GM18505 (cell line): ENCODE measurements at regions not wholly inside any gene's neighbourhood (a gene's known extent, or its start where the extent isn't known, plus 50 kb on each side); places are given as distances from the start of the nearest gene placed in this dataset.
"Not testable (repeated sequence)": the region's sequence is repeated elsewhere in the genome, so short reads cannot be mapped to it uniquely, and the experiment has no call there.

Source experiments
- ATAC-seq: cut with Tn5 transposase; IDR thresholded peaks from one replicate; pipeline ENCODE4 v1.9.1; 2021; ENCODE audit not compliant: unreplicated experiment
- POLR2A ChIP-seq: IDR thresholded peaks from 4 replicates; pipeline ENCODE4 v1.6.1; 2011; ENCODE audit warnings: borderline replicate concordance; ENCODE audit not compliant: insufficient read depth, insufficient read length; ENCODE audit errors: extremely low read depth

GRCh38 chr9:96065482-96066251 lies 190.2 kb downstream of the ERCC6L2 start:
- no peak for TF ChIP-seq POLR2A
- ATAC-seq, result no peak

DNA sequence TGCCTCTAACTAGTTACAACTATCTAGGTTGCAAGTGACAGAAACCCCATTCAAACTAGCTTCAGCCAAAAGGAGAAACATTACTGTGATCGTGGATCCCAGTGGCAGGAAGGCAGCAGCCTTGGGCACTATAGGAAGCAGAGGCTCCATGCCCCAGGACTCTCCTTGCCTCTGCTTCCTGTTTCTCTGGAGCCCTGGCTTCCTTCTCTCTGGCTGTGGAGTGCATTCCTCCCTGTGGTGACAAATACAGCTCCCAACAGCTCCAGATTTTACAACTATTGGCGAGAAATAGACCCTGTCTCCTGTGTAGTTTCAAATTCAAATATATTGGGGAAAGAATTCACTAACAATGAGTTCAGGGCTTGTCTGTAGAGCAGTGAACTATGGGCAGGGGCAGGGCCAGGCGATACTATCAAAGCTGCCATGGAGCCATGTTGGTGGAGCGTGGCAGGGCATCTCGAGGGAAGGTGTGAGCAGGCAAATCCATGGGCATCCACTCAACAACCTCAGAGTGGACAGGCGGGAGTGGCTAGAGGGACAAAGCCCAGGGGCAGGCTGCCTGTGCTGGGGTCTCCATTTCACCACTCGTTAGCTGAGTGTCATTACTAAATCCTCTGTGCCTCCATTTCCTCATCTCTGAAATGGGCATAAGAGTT lies 189.5 kb downstream of the ERCC6L2 start:
- TF ChIP-seq POLR2A, result no peak
- ATAC-seq, result no peak

GRCh38 chr9:96062854-96063253 lies 187.4 kb downstream of the ERCC6L2 start:
- ATAC-seq, result no peak
- TF ChIP-seq POLR2A, result no peak

DNA sequence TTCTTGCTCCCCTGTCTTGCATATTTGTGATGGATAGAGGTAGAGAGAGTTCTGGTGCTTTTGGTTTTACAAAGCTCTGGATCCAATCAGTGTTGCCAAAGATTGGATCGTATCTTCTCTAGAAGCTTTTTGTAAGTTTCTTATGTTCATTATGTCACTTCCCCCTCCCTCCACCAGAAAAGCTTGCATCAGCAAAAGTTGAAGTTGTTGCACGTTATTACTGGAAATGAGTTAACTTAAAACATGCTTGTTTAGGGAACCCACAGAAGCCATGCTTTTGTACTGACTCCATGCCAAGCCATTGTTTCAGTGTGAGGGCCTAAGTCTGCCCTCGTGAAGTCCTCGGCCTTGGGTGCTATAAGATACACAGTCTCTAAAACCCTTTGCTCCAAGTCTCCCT lies 186.5 kb downstream of the ERCC6L2 start:
- no peak for TF ChIP-seq POLR2A
- ATAC-seq, result no peak

DNA sequence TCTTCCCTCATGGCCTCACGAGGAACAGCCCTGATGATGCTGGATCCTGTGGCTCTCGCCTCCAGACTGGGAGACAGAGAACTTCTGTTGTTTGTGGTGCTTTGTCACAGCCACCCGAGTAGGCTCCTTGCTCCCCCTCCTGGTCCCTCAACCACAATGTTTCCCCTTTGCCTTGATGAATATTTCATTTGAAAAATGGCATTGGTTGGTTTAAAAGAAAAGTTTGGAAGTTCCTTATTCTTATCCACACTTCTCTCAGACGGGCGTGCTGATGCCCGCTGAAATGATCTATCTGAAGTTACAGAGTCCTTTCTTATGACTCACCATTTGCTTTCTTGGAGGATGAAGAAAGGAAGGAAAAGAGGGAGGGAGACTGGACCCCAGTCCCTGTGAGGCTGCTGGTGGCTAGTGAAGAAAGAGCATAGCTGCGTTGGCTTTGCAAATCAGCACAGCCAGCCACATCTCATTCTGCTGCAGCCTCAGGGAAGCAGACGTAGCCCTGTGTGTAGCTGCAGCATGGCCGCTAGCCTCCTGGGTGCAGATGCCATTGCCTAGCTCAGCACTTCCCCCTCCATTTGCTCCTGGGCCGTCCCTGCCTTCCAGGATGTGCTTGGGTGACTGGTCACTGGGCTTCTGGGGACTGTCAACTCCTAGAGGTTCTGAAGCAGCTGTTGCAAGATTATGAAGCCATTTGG lies 185.9 kb downstream of the ERCC6L2 start:
- ATAC-seq, result no peak
- no peak for TF ChIP-seq POLR2A

GRCh38 chr9:96058218-96058617 lies 182.7 kb downstream of the ERCC6L2 start:
- ATAC-seq, result no peak
- TF ChIP-seq POLR2A, result no peak

GRCh38 chr9:96057155-96057554 lies 181.7 kb downstream of the ERCC6L2 start:
- ATAC-seq, result no peak
- TF ChIP-seq POLR2A, result no peak

- ATAC-seq, result no peak
- no peak for TF ChIP-seq POLR2A
Observed at GRCh38 chr9:96056226-96056625, 180.7 kb downstream of the ERCC6L2 start.

DNA sequence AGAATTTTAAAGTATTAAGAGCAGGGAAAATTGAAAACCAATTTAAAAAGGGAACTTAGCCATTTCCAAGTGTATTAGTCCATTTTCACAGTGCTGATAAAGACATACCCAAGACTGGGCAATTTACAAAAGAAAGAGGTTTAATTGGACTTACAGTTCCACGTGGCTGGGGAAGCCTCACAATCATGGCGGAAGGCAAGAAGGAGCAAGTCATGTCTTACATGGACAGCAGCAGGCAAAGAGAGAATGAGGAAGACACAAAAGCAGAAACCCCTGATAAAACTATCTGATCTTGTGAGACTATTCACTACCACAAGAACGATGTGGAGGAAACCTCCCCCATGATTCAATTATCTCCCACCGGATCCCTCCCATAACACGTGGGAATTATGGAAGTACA lies 178.8 kb downstream of the ERCC6L2 start:
- not testable (repeated sequence) for ATAC-seq

DNA sequence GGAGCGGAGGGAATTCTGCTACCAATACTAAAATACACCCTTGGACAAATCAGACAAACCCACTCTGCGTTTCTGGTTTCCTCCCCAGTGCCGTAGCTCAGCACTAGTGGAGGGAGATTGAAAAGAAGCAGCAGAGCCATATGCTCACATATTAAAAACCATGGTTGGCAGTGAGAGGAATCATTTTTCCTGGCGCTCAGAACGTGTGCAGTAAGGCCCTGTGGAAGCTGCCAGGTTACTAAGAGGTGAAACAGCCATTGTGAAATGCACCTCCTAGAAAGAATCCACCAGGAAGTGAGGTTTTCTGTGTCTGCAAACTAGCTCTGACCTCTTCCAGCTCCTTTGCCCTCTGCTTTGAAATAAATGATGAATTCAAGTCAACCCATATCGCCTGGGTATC lies 177.2 kb downstream of the ERCC6L2 start:
- no peak for ATAC-seq
- no peak for TF ChIP-seq POLR2A

DNA sequence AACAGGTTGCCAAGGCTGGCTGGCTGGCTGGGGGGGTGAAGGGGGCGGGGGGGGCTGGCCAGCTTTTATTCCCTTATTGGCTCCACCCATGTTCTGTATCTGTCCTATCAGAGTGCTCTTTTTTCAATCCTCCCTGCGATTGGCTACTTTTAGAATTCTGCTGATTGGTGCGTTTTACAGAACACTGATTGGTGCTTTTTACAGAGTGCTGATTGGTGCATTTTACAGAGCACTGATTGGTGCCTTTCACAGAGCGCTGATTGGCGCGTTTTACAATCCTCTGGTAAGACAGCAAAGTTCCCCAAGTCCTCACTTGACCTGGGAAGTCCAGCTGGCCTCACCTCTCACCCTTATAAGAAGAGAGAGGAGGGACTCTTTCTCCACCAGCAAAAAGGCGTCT lies 175.9 kb downstream of the ERCC6L2 start:
- TF ChIP-seq POLR2A, result no peak
- ATAC-seq, result no peak

GRCh38 chr9:96050861-96051155 lies 175.3 kb downstream of the ERCC6L2 start:
- no peak for TF ChIP-seq POLR2A
- no peak for ATAC-seq

- no peak for TF ChIP-seq POLR2A
- ATAC-seq, result no peak
Observed at GRCh38 chr9:96050048-96050860, 174.8 kb downstream of the ERCC6L2 start.
